Activated CD8-positive, alpha-beta memory T cell treated with anti-CD3 and anti-CD28 coated beads for 24 hours (primary cell): ENCODE measurements at regions not wholly inside any gene's neighbourhood (a gene's known extent, or its start where the extent isn't known, plus 50 kb on each side); places are given as distances from the start of the nearest gene placed in this dataset.

Source experiments
- DNase-seq: peaks from one replicate; pipeline ENCODE4 v3.0.0-alpha.2; 2020

GRCh38 chr10:10462151-10462941, 555.3 kb upstream of the CELF2 start:
- no peak for DNase-seq

GRCh38 chr10:10471758-10472157, 545.9 kb upstream of the CELF2 start:
- no peak for DNase-seq

DNA sequence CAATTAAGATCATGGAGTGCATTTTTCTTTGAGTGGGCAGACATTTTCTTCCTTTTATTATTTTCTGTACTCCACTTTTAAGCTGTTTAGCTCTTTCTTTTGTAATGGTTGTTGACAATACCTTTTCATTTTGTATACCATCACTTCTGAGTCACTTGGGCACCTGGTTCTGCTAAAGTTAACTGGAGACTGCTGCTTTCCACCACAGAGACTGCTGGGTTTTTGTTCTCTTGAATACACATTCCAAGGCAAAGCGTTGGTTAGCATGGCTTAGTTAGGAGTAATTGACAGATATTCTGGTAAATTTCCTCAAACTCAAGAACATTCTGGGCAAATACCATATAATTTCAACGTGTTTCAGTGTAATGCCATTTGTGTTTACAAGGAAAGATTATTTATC, 541.9 kb upstream of the CELF2 start:
- no peak for DNase-seq

DNA sequence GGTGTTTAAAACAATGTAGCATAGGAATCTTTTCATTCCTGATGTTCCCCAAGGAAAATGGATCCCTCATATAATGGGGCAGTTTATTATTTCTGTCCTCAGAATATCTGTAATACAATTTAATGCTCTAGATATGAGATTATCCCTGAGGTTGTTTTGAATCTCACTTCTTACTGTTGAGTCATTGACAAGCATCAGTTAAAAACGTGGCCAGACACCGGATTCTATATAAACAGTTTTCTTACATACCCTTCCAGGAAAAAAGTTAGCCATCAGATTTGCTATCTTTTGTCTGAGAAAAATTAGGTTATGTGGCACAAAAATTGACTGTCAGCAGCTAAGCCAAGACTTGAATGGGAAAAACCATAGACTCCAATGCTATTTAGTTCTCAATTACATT, 539.8 kb upstream of the CELF2 start:
- no peak for DNase-seq

DNA sequence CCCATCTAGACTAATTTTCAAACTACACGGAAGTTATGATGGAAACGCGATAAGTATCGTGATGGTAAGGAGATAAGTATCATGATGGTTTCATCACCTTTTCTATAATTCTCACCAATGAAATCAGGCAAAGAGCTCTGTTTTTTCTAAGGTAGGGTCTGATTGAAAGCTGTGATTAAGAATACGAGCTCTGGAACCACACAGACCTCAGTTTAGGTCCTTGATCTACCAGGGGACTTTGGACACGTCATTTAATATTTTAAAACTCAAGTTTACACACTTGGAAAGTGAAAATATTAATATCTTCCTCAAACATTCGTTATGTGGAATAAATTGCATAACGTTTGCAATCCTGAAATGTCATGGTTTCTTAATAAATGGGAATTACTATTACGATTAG, 538.2 kb upstream of the CELF2 start:
- DNase-seq: no peak

DNA sequence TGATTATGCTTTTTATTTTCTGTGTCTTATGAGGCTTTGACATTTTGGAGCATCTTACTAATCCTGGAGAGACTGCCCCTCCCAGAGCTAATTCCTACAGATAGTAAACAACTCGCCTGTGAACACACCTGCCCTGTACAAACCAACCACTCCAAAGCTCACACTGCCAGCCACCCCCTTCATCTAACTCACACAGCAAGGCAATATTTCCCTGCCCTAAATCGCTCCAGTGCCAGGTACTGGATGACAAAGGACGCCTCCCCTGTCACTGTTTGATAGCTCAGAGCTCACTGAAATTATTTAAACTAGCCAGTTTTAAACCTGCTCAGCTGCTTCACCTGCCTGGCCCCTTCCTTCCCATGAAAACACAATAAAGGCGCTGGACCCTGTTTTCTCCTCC, 535.1 kb upstream of the CELF2 start:
- DNase-seq: no peak

DNA sequence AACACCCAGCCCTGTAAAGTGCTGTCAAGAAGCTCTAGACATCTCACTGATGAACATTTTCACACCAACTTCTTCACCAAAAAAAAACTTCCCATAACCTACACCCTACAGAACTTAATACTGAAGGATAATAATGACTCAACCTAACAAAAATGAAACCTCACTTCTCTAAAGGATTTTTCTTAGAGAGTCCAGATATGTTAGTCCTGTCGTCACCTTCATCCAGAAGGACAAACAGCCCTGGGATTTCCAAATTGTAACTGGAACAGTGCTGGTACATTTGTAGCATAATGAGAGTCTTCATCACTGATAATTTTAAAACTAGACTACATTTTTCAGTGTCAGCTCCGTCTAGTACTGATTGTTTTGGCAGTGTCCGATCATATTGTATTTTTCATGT, 528.6 kb upstream of the CELF2 start:
- DNase-seq: no peak

- no peak for DNase-seq
Measured at GRCh38 chr10:10489805-10490571, 527.7 kb upstream of the CELF2 start.

DNA sequence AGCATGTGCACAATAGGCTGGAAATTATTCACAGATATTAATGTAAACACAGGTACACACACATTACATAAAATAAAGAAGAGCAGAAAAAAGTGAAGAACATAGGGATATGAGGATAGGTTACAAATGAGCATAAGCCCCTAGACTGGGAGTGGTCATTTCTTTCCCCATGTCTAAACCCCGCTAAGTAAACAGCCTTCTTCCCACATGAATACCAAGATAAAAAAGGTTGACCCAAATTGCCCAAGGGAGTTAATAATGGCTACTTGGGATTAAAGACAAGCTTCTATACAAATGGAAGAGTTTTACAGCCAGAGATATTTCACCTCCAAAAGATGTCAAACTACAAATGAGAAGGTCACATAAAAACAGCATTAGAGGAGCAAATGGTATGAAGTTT, 527.1 kb upstream of the CELF2 start:
- DNase-seq: no peak

DNA sequence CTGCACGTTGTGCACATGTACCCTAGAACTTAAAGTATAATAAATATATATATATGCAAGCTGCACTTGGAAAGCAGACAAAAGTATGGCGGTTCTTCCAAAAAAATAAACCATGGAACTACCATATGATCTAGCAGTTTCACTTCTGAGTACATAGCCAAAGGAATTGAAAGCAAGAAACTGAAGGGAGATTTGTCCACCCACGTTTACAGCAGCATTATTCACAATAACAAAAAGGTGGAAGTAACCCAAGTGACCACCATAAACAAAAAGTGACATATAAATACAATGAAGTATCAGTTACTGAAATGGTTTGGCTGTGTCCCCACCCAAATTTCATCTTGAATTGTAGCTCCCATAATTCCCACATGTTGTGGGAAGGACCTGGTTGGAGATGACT, 525.3 kb upstream of the CELF2 start:
- no peak for DNase-seq

DNA sequence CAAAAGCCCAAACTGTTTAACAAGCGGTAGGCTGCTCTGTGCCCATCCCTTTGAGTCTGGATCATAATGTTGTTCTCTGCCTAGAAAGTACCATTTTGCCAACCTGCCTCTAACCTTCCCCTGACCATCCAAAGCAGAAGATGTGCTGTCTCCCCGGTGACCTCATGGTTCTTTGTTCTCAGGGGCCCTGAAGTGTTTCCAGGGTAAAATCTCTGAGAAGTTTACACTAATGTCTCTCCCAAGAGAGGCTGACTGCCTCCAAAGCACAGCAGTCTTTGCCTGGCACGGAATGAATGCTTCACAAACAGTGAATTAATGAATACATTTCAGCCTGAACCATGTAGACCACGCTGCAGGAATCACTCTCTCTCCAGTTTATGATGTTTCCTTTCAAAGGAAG, 523.8 kb upstream of the CELF2 start:
- no peak for DNase-seq

DNA sequence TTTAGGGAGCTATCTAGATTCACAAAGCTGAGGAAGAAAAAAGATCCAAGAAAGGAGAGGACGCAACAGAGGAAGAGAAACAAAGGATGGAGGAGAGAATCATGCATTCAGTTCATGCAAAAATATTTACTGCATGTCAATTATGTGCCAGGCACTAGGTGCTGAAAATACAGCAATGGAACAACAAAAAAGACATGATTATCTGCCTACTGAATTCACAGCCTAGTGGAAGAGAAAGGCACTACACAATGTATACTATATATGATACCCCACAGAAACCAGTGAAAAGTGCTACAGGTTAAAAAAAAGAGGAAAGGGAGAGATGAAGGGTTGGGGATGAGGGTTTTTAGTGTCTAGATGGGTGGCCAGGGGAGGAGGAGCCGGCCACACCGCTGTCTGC, 520.4 kb upstream of the CELF2 start:
- DNase-seq: no peak

DNA sequence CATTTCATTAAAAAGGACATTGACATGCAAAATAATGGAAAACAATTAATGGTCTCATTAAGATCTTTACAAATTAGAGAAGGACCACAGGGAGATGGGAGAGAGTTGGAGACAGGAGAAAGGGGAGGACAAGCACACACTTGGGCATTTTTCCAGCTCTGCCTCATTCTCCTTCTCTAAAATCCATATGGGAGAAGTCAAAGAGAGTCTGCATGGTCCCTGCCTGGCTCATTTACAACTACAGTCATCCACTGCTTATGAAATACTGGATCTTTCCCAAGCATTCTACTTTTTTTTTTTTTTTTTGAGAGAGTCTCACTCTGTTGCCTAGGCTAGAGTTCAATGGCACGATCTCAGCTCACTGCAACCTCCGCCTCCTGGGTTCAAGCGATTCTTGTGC, 518.9 kb upstream of the CELF2 start:
- no peak for DNase-seq

DNA sequence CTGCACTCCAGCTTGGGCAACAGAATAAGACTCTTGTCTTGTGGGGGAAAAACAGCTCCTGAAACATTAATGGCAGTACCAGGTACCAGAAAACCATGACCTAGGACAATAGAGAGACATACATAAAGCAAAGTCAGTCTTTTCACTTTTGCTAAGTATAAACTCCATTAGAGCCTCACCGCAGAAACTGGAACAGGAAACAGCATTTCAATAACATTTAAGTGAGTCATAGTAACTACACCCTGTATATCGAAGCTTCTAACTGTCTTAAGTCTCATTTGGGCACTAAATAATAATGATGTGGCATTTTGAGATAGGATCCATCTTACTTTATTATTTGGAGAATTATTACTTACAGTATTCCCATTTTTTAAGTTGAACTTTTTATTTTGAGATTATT, 517.8 kb upstream of the CELF2 start:
- DNase-seq: no peak

DNA sequence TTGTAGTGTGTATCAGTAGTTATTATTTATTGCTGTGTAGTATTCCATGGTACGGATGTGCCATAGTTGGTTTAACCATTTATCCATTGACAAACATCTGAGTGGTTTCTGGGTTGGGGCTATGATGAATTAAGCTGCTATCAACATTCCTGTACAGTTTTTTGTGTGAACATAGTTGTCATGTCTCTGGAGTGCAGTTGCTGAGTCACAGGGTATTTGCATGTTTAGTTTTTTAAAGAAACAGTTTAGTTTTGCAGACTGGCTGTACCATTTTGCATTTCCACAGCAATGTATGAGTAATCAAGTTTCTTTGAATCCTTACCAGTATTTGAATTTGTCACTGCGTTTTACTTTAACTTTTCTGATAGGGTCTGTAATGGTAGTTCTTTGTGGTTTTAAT, 516.7 kb upstream of the CELF2 start:
- DNase-seq: no peak

- DNase-seq: no peak
Measured at GRCh38 chr10:10503772-10504171, 513.9 kb upstream of the CELF2 start.

DNA sequence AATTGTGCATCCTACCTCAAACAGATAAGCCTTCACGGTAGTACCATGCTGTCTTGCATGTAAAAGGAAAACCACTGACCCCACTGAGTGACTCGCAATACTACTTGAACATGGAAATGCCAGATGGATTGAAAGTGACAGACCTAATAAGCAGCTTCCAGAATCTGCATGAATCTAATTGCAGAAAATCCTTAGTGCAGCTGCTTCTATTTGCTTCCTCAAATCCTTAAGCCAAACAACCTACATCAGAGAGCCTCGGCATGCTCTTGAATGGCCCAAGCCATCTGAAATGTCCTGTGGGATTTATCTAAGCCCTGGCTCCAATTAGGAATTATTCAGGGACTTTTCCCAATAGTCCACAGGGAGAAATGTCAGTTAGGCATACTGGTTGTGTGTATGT, 509.5 kb upstream of the CELF2 start:
- DNase-seq: no peak

DNA sequence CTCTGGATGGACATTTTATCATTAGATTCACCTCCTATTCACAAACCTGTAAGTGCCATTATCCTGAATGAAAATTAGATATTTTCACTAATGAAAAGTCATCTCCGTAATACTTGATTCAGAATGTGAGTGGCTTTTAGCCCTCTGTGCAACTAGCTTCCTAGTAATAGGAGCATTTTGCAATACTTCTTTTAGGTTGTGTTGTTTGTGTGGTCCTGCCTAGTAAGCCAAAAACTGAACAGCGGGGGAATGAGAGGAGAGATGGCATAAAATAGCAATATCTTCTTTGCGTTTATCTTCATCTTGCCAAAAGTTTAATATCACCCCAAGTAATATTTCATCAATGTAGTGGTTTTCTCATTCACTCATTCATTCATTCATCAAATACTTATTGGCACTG, 507.5 kb upstream of the CELF2 start:
- DNase-seq: no peak

DNA sequence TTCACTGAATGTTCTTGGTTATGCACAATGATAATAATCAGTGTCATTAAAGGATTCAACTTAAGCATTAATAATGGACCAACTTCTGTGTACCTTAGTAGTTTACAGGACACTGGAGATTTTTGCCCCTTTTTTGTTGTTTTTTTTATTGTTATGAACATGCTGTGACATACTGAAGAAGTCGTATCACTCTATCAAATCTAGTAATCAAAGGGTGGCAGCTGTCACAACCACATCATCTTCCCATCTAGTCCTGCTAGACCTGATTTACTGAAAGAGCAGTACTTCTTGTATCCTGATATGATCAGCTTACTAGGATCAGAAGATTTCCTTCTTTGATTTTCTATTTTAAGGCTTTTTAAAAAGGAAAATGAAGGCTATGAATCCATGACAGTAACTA, 504.6 kb upstream of the CELF2 start:
- no peak for DNase-seq

DNA sequence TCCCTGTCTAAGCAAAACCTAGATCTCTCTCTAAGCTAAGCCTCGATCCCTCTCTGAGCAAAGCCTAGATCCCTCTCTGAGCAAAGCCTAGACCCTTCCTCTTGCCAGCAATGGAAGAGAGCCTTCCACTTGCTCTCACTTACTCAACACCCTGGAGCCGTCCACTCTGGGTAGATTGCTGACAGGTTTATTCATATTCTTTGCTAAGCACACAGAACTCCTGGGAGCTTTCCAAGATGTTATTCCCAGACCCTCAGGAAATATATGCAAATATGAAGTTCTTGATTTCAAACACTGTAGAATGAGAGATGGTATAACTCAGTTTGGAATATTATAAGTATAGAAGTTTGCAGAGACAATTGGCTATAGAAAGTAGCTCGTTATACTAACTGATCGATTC, 503.8 kb upstream of the CELF2 start:
- DNase-seq: no peak

DNA sequence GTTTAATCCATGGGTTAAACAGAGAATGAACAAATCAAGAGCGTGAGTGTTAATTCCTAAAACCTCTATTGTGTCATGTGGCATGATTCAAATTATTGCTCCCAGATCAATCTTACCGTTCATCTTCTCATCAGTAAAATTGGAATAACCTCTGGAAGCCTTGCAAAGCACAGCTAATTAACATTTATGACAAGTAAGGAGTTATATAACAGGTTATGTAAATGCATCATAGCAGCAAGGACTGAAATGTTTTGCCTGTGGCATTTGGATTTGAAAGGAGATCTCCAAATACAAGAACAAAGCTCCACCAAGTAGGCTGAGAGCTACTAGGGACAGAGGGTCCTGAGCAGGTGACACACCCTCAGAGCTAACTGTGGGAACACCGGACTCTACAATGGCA, 502.9 kb upstream of the CELF2 start:
- DNase-seq: no peak

DNA sequence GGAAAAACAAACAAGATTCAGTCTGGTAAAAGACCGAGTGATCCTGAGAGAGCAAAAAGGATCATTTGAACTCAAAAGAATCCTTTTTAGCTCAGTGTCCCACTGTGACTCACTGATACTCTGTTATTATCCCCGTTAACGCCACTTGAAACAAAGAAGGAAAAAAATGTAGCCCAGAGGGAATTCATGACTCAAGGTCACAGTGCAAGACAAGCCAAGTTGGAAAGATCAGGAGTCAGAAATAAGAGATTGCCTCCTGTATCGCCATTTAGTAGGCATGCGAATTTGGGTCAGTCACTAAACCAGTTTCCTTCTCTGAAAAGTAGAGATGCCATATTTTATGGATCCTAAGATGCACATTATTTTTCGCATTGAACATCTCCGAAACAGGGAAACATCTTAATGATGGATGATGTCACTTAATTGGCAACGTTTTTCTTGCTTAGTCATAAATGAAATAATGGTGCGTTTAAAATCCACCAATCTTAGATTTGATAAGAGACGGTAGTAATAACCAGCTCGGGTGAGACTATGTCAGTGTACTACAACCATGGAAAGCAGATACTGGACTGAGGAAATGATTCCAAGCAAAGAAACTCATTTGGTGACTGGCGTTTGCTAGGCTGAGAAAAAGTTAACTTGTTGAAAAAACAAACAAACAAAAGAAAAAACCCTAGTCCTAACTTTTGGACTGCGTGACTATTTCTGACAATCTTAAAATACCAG, 502.0 kb upstream of the CELF2 start:
- DNase-seq: no peak

DNA sequence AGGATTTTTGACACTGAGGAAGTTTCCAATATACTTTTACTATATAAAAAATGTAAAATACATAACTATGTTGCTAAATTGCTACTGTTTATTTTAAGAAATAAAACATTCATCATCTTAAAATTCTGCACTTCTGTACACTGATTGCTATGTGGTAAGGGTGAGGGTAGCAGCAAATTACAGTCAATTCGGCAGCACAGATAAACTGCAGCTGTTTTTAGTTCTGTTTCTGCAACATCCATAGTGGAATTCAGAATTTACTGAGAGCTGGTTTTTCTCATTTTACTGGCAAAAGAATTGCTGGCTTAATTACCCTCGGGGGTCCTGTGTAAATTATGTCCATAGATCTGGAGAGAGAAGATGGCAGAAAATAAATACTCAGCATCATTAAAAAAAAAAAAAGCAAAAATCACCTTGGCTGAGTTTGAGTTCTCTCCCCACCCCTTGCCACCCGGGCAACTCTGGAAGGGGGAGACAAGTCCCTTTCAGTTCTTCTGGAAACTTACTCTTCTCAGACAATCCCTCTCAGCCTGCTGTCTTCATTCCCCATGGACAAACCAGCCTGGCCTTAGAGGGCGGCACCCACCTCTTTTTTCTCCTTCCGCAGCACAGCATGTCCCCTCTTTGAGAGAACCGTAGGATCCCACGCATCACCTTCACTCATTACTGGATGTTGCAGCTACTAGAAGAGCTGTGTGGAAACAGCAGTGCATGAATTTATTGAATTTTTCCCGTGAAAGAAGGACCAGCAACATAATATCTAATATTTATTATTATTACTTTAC, 501.1 kb upstream of the CELF2 start:
- no peak for DNase-seq
